Sciatic nerve (tissue), 2 donors: ENCODE measurements at regions not wholly inside any gene's neighbourhood (a gene's known extent, or its start where the extent isn't known, plus 50 kb on each side); places are given as distances from the start of the nearest gene placed in this dataset.
"Not testable (repeated sequence)": the region's sequence is repeated elsewhere in the genome, so short reads cannot be mapped to it uniquely, and the experiment has no call there.

Experiments
- ATAC-seq: fragments of 200-7000 bp; cut with Tn5 transposase; one replicate; pipeline ENCODE4 v1.9.1; 2020; ENCODE audit warnings: mild to moderate bottlenecking, moderate library complexity
- DNase-seq: peaks from one replicate; pipeline ENCODE4 v3.0.0-alpha.2; 2020; ENCODE audit warnings: low spot score
- intact Hi-C: fragments of 100-400 bp; cut with DNase I; formaldehyde crosslinking; loops from one replicate; pipeline ENCODE4 v1.14.2; 2022
- donor health status: DM: no; HTN: no; CAD: no.
- donor health status: DM: no; HTN: no; CAD: no.

GRCh38 chr5:6321078-6321477 lies 57.3 kb downstream of the MED10 start:
- intact Hi-C loops = no loop called here
- ATAC-seq (no peak), DNase-seq (no peak)

- intact Hi-C loops = no loop called here
- no peak for ATAC-seq
- no peak for DNase-seq
Observed at GRCh38 chr5:6319116-6319515, 59.2 kb downstream of the MED10 start.

- no peak for ATAC-seq
- intact Hi-C loops = no loop called here
Observed at GRCh38 chr5:6317116-6317798, 61.1 kb downstream of the MED10 start.

GRCh38 chr5:6315580-6315979 lies 62.8 kb downstream of the MED10 start:
- intact Hi-C loops = no loop called here
- ATAC-seq = no peak
- no peak for DNase-seq

More at GRCh38 chr5:6317116-6317798, 61.1 kb downstream of the MED10 start:
- no peak for DNase-seq

GRCh38 chr5:6311568-6312501 lies 66.5 kb downstream of the MED10 start:
- intact Hi-C loops = no loop called here
- DNase-seq (no peak), ATAC-seq (no peak)

- intact Hi-C loops = no loop called here
- ATAC-seq = no peak
Observed at GRCh38 chr5:6309949-6310348, 68.4 kb downstream of the MED10 start.

DNA sequence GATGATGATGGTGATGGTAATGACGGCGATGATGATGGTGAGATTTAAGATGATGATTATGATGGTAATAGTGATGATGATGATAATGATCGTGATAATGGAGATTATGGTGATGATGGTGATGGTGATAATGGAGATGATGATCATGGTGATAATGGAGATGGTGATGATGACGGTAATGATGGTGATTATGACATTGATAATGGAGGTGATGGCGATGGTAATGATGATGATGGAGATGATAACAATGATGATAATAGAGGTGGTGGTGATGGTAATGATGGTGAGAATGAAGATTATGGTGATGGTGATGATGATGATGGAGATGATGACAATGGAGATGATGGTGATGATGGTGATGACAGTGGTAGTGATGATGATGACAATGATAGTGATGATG lies 69.7 kb downstream of the MED10 start:
- intact Hi-C loops = no loop called here
- ATAC-seq = no peak
- no peak for DNase-seq

More at GRCh38 chr5:6309949-6310348, 68.4 kb downstream of the MED10 start:
- no peak for DNase-seq

- no peak for DNase-seq
- intact Hi-C loops = no loop called here
Observed at GRCh38 chr5:6307304-6307703, 71.0 kb downstream of the MED10 start.

DNA sequence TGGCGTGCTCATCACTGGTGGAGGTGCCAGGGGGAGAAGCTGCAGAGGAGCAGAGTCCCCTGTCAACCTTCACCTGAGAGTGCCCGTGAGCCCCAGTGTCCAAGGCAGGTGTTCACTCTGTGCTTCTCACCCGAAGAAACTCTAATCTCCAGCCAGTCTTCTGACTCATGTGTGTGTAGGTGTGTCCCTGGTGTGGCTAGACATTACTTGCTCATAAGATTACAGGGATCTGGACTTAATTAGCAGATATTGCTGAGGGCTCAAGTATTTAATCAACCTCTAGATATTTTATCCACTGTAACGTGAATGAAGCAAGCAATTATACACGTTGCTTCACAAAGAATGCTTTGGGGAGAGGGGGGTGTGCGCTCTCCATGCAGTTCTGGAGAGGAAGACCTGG lies 72.5 kb downstream of the MED10 start:
- DNase-seq = no peak
- intact Hi-C loops = no loop called here

More at GRCh38 chr5:6307304-6307703, 71.0 kb downstream of the MED10 start:
- ATAC-seq = no peak

GRCh38 chr5:6302684-6303083 lies 75.7 kb downstream of the MED10 start:
- DNase-seq = no peak
- intact Hi-C loops = no loop called here
- no peak for ATAC-seq

More for the DNA sequence above, 72.5 kb downstream of the MED10 start:
- ATAC-seq = no peak

GRCh38 chr5:6302075-6302474 lies 76.3 kb downstream of the MED10 start:
- DNase-seq (no peak), ATAC-seq (no peak)
- intact Hi-C loops = no loop called here

GRCh38 chr5:6296524-6296923 lies 81.8 kb downstream of the MED10 start:
- no peak for DNase-seq
- no peak for ATAC-seq
- intact Hi-C loops = no loop called here

DNA sequence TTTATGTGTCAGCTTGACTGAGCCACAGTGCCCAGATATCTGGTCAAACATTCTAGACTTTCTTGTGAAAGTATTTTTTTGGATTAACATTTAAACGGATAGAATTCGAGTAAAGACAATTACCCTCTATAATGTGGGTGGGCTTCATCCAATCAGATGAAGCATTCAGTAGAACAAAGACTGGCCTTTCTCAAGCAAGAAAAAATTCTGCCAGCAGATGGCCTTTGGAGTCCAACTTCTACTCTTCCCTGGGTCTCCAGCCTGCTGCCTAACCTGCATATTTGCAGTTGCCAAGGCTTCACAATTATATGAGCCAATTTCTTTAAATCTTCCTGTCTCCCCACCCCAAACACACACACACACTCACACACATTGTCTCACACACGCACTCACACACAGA lies 86.4 kb downstream of the MED10 start:
- no peak for ATAC-seq
- intact Hi-C loops = no loop called here
- no peak for DNase-seq

DNA sequence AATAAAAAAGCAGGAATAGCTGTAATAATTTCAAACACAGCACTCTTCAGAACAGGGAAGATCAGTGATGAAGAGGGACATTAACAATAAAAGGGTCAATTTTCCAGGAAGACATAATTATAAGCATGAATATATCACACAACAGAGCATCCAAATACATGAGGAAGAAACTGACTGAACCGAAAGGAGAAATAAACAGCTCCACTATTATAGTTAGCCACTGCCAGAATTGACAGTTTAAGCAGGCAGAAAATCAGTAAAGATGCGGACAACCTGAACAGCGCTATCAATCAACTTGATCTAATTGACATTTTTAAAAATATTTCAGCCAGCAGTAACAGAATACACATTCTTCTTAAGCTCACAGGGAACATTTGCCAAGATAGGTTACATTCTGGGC lies 89.1 kb downstream of the MED10 start:
- intact Hi-C loops = no loop called here
- no peak for ATAC-seq

GRCh38 chr5:6287176-6287575 lies 91.2 kb downstream of the MED10 start:
- DNase-seq (no peak), ATAC-seq (no peak)
- intact Hi-C loops = no loop called here

More for the DNA sequence above, 89.1 kb downstream of the MED10 start:
- no peak for DNase-seq

- ATAC-seq (no peak), DNase-seq (no peak)
- intact Hi-C loops = no loop called here
Observed at GRCh38 chr5:6286404-6286803, 91.9 kb downstream of the MED10 start.

DNA sequence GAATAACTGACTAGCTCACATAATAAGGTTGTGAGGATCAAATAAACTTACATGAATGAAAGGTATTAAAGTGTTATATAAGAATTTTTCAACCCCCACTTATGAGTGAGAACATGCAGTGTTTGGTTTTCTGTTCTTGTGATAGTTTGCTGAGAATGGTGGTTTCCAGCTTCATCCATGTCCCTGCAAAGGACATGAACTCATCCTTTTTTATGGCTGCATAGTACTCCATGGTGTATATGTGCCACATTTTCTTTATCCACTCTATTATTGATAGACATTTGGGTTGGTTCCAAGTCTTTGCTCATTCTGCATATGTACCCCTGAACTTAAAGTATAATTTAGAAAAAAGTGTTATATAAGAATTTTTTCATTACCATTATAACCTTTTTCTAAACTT lies 93.9 kb downstream of the MED10 start:
- ATAC-seq, intact Hi-C loops, DNase-seq: not testable (repeated sequence)

DNA sequence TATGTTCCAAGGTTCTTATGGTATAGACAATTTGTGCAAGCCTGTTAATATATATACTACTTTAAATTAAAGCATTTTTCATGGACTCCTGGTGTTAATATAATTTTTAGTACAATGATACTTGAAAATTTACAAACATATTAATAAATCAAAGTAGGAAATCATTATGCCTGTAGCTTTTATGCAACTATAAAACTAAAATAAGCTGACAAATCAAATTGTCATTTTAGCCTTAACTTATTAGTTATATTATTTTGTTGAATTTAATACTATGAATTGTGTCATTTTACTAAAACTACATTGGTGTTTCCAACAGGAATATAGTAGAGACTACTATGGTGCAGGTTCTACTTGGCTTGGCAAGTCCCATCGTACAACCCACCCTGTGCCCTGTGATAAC lies 96.0 kb downstream of the MED10 start:
- intact Hi-C loops = no loop called here
- DNase-seq = no peak

DNA sequence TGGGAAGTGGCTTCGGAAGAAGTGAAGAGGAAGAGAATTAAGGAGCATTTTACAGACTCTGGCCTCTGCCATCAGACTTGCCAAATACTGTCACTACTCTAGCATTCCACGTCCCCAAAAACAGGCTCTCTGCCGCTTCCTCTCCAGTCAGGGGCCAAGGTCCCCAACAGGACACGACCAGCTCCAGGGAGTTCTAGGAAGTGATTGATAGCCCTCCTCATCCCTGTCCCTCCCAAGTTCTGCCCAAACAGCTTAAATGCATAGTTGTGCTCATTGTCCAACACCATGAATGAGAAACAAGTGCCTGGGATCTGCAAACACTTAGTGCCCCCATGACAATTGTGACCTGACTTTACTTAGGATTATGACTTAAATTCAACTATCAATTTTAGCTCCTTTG lies 96.5 kb downstream of the MED10 start:
- intact Hi-C loops = no loop called here
- ATAC-seq = no peak
- DNase-seq = no peak

More for the DNA sequence above, 96.0 kb downstream of the MED10 start:
- no peak for ATAC-seq

GRCh38 chr5:6280425-6281100 lies 97.8 kb downstream of the MED10 start:
- intact Hi-C loops = no loop called here

More at GRCh38 chr5:6280425-6281100, 97.8 kb downstream of the MED10 start:
- ATAC-seq (no peak), DNase-seq (no peak)
